Erythroblast (primary cell): ENCODE measurements at regions not wholly inside any gene's neighbourhood (a gene's known extent, or its start where the extent isn't known, plus 50 kb on each side); places are given as distances from the start of the nearest gene placed in this dataset.

Experiments
- GATA1 ChIP-seq: IDR thresholded peaks from 2 replicates; pipeline ENCODE4 v1.6.1; 2011; ENCODE audit warnings: low read depth, mild to moderate bottlenecking, control low read depth, low read length, moderate library complexity
- POLR2A ChIP-seq: IDR thresholded peaks from 2 replicates; pipeline ENCODE4 v1.6.1; 2011; ENCODE audit warnings: mild to moderate bottlenecking, low read length

DNA sequence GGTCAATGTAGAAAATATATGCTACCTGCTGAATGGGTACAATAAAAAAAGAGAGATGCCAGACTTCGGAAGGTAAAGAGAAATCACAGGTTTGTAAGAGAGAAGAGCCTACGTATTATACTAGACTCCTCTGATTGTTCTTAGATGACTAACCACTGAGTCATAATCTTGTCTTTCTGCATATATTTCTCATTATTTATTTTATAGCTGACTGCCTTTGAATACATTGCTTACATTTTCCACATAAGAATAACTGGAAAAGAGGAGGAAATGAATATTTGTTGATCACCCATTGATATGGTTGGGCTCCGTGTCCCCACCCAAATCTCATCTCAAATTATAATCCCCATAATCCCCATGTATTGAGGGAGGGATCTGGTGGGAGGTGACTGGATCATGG, 90.3 kb upstream of the RAB27B start:
- TF ChIP-seq POLR2A (no peak), GATA1 (no peak)
